Prostate gland (tissue), 2 donors: ENCODE measurements at regions not wholly inside any gene's neighbourhood (a gene's known extent, or its start where the extent isn't known, plus 50 kb on each side); places are given as distances from the start of the nearest gene placed in this dataset.

ENCODE experiments used
- CTCF ChIP-seq, 4 experiments: fragments of 200-600 bp in 2 of 4; fragments of 450-650 bp in 2 of 4; sonication (generic) in 2 of 4; IDR thresholded peaks; 1 replicate in 3 of 4; 2 replicates in 1 of 4; pipeline ENCODE4 v1.5.1; 2016 to 2019; ENCODE audit warnings: antibody characterized with exemption in 4 of 4, mild to moderate bottlenecking in 2 of 4, moderate library complexity in 2 of 4
- POLR2A ChIP-seq: fragments of 450-650 bp; IDR thresholded peaks from one replicate; pipeline ENCODE4 v1.6.1; 2016; ENCODE audit warnings: antibody characterized with exemption, mild to moderate bottlenecking
- POLR2AphosphoS5 ChIP-seq: sonication (generic); formaldehyde crosslinking; IDR thresholded peaks from one replicate; pipeline ENCODE4 v1.6.1; 2017; ENCODE audit warnings: antibody characterized with exemption

GRCh38 chr5:92508271-92508670 is 1072.7 kb downstream of the NR2F1-AS1 start:
- TF ChIP-seq POLR2AphosphoS5 (no peak), CTCF (IDR thresholded peaks at IDR 0.05) (no peak), POLR2A (no peak)
